ENCODE measurements at regions not wholly inside any gene's neighbourhood (a gene's known extent, or its start where the extent isn't known, plus 50 kb on each side); places are given as distances from the start of the nearest gene placed in this dataset.

DNA sequence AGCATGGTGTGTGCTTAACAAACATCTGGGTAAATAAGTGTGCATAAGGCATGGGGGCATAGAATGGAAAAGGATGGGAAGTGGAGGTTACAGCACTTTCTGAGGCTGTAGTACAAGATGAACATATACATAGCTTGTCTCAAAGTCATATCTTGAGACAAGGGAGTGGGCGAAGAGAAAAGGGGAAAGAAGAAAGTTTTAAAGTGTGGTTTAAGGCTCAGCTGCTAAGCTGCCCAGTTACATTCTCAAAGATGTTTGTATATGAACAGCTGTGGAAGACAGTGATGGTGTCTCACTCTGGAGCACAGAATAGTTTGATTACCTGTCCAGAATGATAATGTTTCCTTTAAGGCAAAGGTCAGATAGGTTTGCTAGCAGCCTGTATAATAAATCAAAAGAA, 61.9 kb upstream of the LANCL2 start:
- no peak for DNase-seq (ENCODE audit: low read depth)
- TF ChIP-seq, protein P1, sequence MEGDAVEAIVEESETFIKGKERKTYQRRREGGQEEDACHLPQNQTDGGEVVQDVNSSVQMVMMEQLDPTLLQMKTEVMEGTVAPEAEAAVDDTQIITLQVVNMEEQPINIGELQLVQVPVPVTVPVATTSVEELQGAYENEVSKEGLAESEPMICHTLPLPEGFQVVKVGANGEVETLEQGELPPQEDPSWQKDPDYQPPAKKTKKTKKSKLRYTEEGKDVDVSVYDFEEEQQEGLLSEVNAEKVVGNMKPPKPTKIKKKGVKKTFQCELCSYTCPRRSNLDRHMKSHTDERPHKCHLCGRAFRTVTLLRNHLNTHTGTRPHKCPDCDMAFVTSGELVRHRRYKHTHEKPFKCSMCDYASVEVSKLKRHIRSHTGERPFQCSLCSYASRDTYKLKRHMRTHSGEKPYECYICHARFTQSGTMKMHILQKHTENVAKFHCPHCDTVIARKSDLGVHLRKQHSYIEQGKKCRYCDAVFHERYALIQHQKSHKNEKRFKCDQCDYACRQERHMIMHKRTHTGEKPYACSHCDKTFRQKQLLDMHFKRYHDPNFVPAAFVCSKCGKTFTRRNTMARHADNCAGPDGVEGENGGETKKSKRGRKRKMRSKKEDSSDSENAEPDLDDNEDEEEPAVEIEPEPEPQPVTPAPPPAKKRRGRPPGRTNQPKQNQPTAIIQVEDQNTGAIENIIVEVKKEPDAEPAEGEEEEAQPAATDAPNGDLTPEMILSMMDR (IDR thresholded peaks at IDR 0.05; ENCODE audit: low read depth, low read length, missing control alignments): no peak
- no peak overlapping the region for H3K4me3 ChIP-seq (ENCODE audit: low read depth, low read length)

DNA sequence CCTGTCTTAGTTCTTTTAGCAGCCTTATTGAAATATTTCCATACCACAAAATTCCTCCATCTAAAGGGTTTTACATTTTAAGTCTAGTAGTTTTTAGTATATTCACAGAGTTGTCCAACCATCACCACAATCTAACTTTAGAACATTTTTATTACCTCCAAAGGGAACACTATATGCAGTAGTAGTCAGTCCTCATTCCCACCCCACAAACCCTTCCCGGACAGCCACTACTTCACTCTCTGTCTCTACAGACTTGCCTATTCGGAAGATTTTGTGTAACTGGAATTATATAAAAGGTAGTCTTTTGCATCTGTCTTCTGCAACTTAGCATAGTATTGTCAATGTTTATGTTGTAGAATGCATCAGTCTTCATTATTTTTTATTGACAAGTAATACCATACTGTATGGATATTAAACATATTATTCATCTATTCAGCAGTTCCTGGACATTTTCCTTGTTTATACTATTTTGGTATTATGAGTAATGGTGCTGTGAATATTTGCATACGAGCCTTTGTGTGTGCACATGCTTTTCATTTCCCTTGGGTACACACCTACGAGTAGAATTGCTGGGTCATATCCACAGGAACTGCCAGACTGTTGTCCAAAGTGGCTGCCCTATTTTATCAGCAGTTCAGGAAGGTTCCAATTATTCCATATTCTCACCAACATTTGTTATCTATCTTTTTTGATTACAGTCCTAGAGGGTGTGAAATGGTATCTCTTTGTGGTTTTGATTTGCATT, 60.9 kb upstream of the LANCL2 start:
- H3K4me3 ChIP-seq (ENCODE audit: low read depth, low read length): no peak overlapping the region
- TF ChIP-seq, protein P1 (IDR thresholded peaks at IDR 0.05; ENCODE audit: low read depth, low read length, missing control alignments): no peak
- no peak for DNase-seq (ENCODE audit: low read depth)

DNA sequence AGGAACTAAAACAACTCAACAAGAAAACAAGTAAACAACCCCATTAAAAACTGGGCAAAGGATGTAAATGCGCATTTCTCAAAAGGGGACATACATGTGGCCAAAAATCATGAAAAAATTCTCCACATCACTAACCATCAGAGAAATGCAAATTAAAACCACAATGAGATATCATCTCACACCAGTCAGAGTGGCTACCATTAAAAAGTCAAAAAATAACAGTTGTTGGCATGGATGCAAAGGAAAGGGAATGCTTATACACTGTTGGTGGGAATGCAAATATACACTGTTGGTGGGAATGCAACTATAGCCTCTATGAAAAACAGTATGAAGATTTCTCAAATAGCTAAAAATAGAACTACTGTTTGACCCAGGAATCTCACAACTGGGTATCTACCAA, 60.0 kb upstream of the LANCL2 start:
- TF ChIP-seq, protein P1 (IDR thresholded peaks at IDR 0.05; ENCODE audit: low read depth, low read length, missing control alignments): no peak
- H3K4me3 ChIP-seq (ENCODE audit: low read depth, low read length): no peak overlapping the region
- no peak for DNase-seq (ENCODE audit: low read depth)

DNA sequence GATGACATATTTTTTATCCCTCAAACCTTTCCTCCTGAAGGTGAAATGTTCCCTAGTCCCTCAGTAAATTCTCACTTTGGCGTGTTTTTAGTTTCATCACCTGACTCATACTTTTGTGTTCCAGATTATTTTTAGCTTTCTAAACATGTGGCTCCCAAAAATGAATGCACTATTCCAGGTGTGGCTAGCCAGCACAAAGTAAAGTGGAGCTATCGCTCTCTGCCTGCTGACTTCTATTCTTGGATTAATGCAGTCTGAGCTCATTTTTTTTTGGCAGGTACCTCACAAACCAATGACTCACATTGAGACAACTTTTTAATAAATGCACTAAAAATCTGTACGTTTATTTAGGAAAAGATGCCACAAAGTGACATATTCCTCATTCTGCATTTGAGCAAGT, 58.8 kb upstream of the LANCL2 start:
- TF ChIP-seq, protein P1 (IDR thresholded peaks at IDR 0.05; ENCODE audit: low read depth, low read length, missing control alignments): no peak
- H3K4me3 ChIP-seq (ENCODE audit: low read depth, low read length): no peak overlapping the region
- DNase-seq (ENCODE audit: low read depth): no peak

DNA sequence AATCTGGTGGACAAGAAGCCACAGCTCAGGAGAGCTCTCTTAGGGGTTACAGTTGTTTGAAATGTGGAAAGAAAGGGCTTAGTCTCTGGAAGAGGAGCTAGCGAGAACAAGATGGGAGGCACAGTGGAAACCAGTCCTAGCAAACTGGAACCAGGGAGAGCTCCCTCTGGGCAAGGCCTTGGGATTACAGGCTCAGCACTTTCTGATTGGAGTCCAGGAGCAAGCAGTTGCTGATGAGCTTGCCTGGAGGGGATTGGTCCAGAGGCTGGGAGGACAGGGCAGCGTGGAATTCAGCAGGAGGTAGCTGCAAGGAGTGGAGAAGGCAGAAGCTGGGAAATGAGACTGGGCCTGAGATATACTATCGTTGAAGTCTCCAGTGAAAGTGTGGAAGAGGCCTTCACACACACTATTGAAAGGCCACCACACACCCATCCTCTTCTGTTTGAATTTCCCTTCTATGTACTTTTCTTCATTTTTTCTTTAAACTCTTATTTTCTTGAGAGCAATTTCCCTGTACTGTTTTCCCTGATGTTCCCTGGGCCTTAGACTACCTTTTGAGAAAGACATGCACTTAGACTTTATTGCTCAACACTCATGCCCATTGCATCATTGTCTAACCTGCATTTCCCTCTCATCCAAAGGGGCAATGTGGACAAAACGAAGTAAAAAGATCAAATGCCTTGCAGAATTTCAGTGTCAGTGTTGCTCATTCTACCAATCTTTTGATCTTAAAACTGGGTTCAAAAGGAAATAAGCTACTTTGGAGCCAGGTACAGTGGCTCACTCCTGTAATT, 57.8 kb upstream of the LANCL2 start:
- H3K4me3 ChIP-seq (ENCODE audit: low read depth, low read length): no peak overlapping the region
- DNase-seq (ENCODE audit: low read depth): no peak
- TF ChIP-seq, protein P1 (IDR thresholded peaks at IDR 0.05; ENCODE audit: low read depth, low read length, missing control alignments): no peak

DNA sequence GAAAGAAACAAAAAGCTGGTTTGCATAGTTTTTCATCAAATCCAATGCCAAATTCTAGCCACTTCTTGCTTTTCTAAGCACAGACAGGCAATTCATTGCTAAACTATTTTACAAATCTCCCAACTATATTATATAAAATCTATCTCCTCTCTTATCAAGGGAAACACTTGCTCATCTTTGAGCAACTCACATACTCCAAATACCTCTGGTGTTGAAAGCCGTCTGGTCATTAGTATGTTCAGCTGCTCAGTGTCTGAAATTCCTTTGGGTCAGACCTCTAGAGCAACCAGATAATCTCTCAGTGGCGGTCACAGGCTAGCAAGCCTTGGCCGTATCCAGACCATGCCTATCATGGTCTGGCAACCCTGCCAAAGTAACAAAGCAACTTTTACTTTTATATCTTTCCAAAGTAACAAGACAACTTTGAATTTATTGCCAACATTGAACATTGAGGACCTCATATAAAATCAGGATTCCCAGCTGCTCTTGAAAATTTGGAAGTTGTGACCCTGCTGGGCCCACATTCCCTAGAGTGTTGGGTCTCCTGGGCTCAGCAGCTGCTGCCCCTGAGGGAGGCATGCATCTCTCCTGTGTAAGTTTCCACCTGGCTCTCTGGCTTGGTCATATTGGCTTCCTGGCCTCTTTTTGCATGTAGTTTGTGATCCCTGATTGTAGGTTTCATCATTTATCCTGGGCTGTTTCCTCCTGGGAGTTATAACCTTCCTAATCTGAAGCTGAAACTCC, 56.8 kb upstream of the LANCL2 start:
- no peak for DNase-seq (ENCODE audit: low read depth)

More for the DNA sequence above, 56.8 kb upstream of the LANCL2 start:
- H3K4me3 ChIP-seq (ENCODE audit: low read depth, low read length): no peak overlapping the region
- TF ChIP-seq, protein P1 (IDR thresholded peaks at IDR 0.05; ENCODE audit: low read depth, low read length, missing control alignments): no peak

Measured in GM12864 (cell line).